Osteoblast (primary cell): ENCODE measurements at regions not wholly inside any gene's neighbourhood (a gene's known extent, or its start where the extent isn't known, plus 50 kb on each side); places are given as distances from the start of the nearest gene placed in this dataset.
"Not testable (repeated sequence)": the region's sequence is repeated elsewhere in the genome, so short reads cannot be mapped to it uniquely, and the experiment has no call there.

Experiments used
- DNase-seq: peaks from one replicate; pipeline ENCODE4 v3.0.0; 2011; ENCODE audit warnings: low spot score, mixed read lengths; ENCODE audit not compliant: insufficient read length; ENCODE audit errors: missing footprints
- H2AFZ ChIP-seq: 2 replicates; pipeline ENCODE4 v1.6.0; 2011; ENCODE audit warnings: mild to moderate bottlenecking, low read length
- H3K27ac ChIP-seq: 2 replicates; pipeline ENCODE4 v1.5.1; 2011; ENCODE audit warnings: mild to moderate bottlenecking, low read depth, low read length, moderate library complexity
- H3K27me3 ChIP-seq: 2 replicates; pipeline ENCODE4 v1.6.0; 2012; ENCODE audit warnings: mild to moderate bottlenecking, control low read depth, inconsistent platforms, low read length, moderate library complexity; ENCODE audit not compliant: insufficient read depth
- H3K36me3 ChIP-seq: 2 replicates; pipeline ENCODE4 v1.5.1; 2011; ENCODE audit warnings: mild to moderate bottlenecking, low read length, control low read depth, moderate library complexity; ENCODE audit not compliant: insufficient read depth
- H3K4me1 ChIP-seq: 2 replicates; pipeline ENCODE4 v1.5.1; 2011; ENCODE audit warnings: mild to moderate bottlenecking, low read length, control low read depth, moderate library complexity; ENCODE audit not compliant: insufficient read depth
- H3K4me2 ChIP-seq: 2 replicates; pipeline ENCODE4 v1.6.0; 2011; ENCODE audit warnings: mild to moderate bottlenecking, low read length; ENCODE audit not compliant: insufficient read depth
- H3K4me3 ChIP-seq: fragments of 200-600 bp; sonication (generic); 3 replicates; pipeline ENCODE4 v1.5.1; 2012; ENCODE audit warnings: mild to moderate bottlenecking, low read length, inconsistent platforms; ENCODE audit not compliant: insufficient read depth
- H3K79me2 ChIP-seq: 2 replicates; pipeline ENCODE4 v1.6.0; 2012; ENCODE audit warnings: mild to moderate bottlenecking, low read length, control low read depth, inconsistent platforms; ENCODE audit not compliant: insufficient read depth
- H3K9me3 ChIP-seq: 2 replicates; pipeline ENCODE4 v1.5.1; 2011; ENCODE audit warnings: low read depth, low read length, control low read depth
- H4K20me1 ChIP-seq: 2 replicates; pipeline ENCODE4 v1.6.0; 2012; ENCODE audit warnings: mild to moderate bottlenecking, low read length, control low read depth; ENCODE audit not compliant: insufficient read depth
- CTCF ChIP-seq: IDR thresholded peaks from 2 replicates; pipeline ENCODE4 v1.5.1; 2011; ENCODE audit warnings: mild to moderate bottlenecking, low read depth, low read length, moderate library complexity; ENCODE audit errors: extremely low read depth

- no peak overlapping the region for H2AFZ ChIP-seq
- H4K20me1 ChIP-seq = no peaks in the 10 kb centered on the region
- H3K4me3 ChIP-seq = no peak overlapping the region
- TF ChIP-seq CTCF = no peak
- H3K4me1 ChIP-seq = peaks cover 11% of the 10 kb centered on the region
- H3K9me3 ChIP-seq = no peaks in the 10 kb centered on the region
- H3K27me3 ChIP-seq = no peaks in the 10 kb centered on the region
- H3K79me2 ChIP-seq = no peaks in the 10 kb centered on the region
- DNase-seq = no peak
- H3K27ac ChIP-seq = no peak overlapping the region
- no peaks in the 10 kb centered on the region for H3K36me3 ChIP-seq
- no peak overlapping the region for H3K4me2 ChIP-seq
Observed at GRCh38 chr13:46463719-46464118, 76.7 kb upstream of the RUBCNL start.

GRCh38 chr13:46460223-46460622 lies 73.2 kb upstream of the RUBCNL start:
- not testable (repeated sequence) for H3K36me3 ChIP-seq

GRCh38 chr13:46457255-46457654 lies 70.2 kb upstream of the RUBCNL start:
- H3K9me3 ChIP-seq, H3K4me3 ChIP-seq: not testable (repeated sequence)

More at GRCh38 chr13:46460223-46460622, 73.2 kb upstream of the RUBCNL start:
- not testable (repeated sequence) for H3K4me3 ChIP-seq, H3K4me2 ChIP-seq, DNase-seq, H3K4me1 ChIP-seq, H3K9me3 ChIP-seq, H3K27me3 ChIP-seq, H3K79me2 ChIP-seq, H3K27ac ChIP-seq, H4K20me1 ChIP-seq, H2AFZ ChIP-seq

GRCh38 chr13:46455924-46456323 lies 68.9 kb upstream of the RUBCNL start:
- H4K20me1 ChIP-seq, H3K27me3 ChIP-seq, H3K4me1 ChIP-seq, H3K4me3 ChIP-seq, H3K4me2 ChIP-seq, DNase-seq, H3K27ac ChIP-seq, H2AFZ ChIP-seq, H3K36me3 ChIP-seq, H3K9me3 ChIP-seq, H3K79me2 ChIP-seq: not testable (repeated sequence)
- TF ChIP-seq CTCF = peak; percentile 42

More at GRCh38 chr13:46457255-46457654, 70.2 kb upstream of the RUBCNL start:
- not testable (repeated sequence) for H2AFZ ChIP-seq, H3K27ac ChIP-seq, H3K27me3 ChIP-seq, DNase-seq, H3K79me2 ChIP-seq, H3K36me3 ChIP-seq, H4K20me1 ChIP-seq, H3K4me1 ChIP-seq, H3K4me2 ChIP-seq

GRCh38 chr13:46451145-46451544 lies 64.1 kb upstream of the RUBCNL start:
- not testable (repeated sequence) for H3K27ac ChIP-seq, H4K20me1 ChIP-seq, H3K79me2 ChIP-seq, H3K27me3 ChIP-seq, H3K9me3 ChIP-seq, H2AFZ ChIP-seq, H3K4me1 ChIP-seq, DNase-seq, H3K4me3 ChIP-seq, H3K36me3 ChIP-seq, H3K4me2 ChIP-seq

- H3K4me2 ChIP-seq, H3K27me3 ChIP-seq, H4K20me1 ChIP-seq, H3K79me2 ChIP-seq, H2AFZ ChIP-seq, H3K9me3 ChIP-seq, H3K27ac ChIP-seq, DNase-seq, H3K4me1 ChIP-seq, H3K36me3 ChIP-seq, H3K4me3 ChIP-seq: not testable (repeated sequence)
Observed at GRCh38 chr13:46449949-46450348, 62.9 kb upstream of the RUBCNL start.

- not testable (repeated sequence) for H3K27me3 ChIP-seq, H3K79me2 ChIP-seq, H3K36me3 ChIP-seq, H3K9me3 ChIP-seq, DNase-seq, H4K20me1 ChIP-seq, H3K4me1 ChIP-seq, H2AFZ ChIP-seq, H3K4me3 ChIP-seq
- Histone ChIP-seq H3K4me2 (peak overlapping the region; percentile 43), H3K27ac (peak overlapping the region; percentile 37)
Observed at GRCh38 chr13:46448148-46448547, 61.1 kb upstream of the RUBCNL start.

GRCh38 chr13:46437808-46438404 lies 50.9 kb upstream of the RUBCNL start:
- H3K4me1 ChIP-seq, H3K27ac ChIP-seq, H3K4me2 ChIP-seq, H3K27me3 ChIP-seq, H2AFZ ChIP-seq, H3K9me3 ChIP-seq, H3K36me3 ChIP-seq, H3K79me2 ChIP-seq, H4K20me1 ChIP-seq, H3K4me3 ChIP-seq: not testable (repeated sequence)
- peak; percentile 13 for DNase-seq
